Activated CD4-positive, alpha-beta memory T cell treated with anti-CD3 and anti-CD28 coated beads for 36 hours (primary cell): ENCODE measurements at regions not wholly inside any gene's neighbourhood (a gene's known extent, or its start where the extent isn't known, plus 50 kb on each side); places are given as distances from the start of the nearest gene placed in this dataset. TPM values are rescaled to one million over a fixed set of nuclear protein-coding genes. Genes with fewer than 3 reads are reported as not detected.
"Not testable (repeated sequence)": the region's sequence is repeated elsewhere in the genome, so short reads cannot be mapped to it uniquely, and the experiment has no call there.

Experiments
- CTCF ChIA-PET: fragments of 350-600 bp; sonication (Branson Sonifier 250); formaldehyde crosslinking; loops from one replicate; lab custom pipeline; 2021; ENCODE audit warnings: antibody characterized with exemption, inconsistent platforms; lab: Charles Lee
- POLR2A ChIA-PET: fragments of 350-600 bp; sonication (Branson Sonifier 250); formaldehyde crosslinking; loops from one replicate; lab custom pipeline; 2021; ENCODE audit warnings: antibody characterized with exemption; lab: Charles Lee
- DNase-seq: peaks from one replicate; pipeline ENCODE4 v3.0.0-alpha.2; 2020
- H3K27ac Mint-ChIP-seq: one replicate; pipeline ENCODE4 v1.8.0; 2021; ENCODE audit warnings: mixed read lengths
- H3K27me3 Mint-ChIP-seq: one replicate; pipeline ENCODE4 v1.8.0; 2021; ENCODE audit warnings: mixed read lengths
- H3K36me3 Mint-ChIP-seq: one replicate; pipeline ENCODE4 v1.8.0; 2021; ENCODE audit warnings: mixed read lengths
- H3K4me1 Mint-ChIP-seq: one replicate; pipeline ENCODE4 v1.8.0; 2021; ENCODE audit warnings: low read depth, mixed read lengths
- H3K4me3 Mint-ChIP-seq: one replicate; pipeline ENCODE4 v1.8.0; 2021; ENCODE audit warnings: mild to moderate bottlenecking, mixed read lengths
- H3K9me3 Mint-ChIP-seq: one replicate; pipeline ENCODE4 v1.8.0; 2021; ENCODE audit warnings: mixed read lengths
- intact Hi-C: fragments of 100-400 bp; cut with micrococcal nuclease; formaldehyde crosslinking; loops from one replicate; pipeline ENCODE4 v1.15.1; 2023
- microRNA-seq: library from miRNA; unstranded; fragments of <30 nt; microRNA quantifications from one replicate; pipeline ENCODE4 v1.2.0, GENCODE V29; 2022; ENCODE audit warnings: borderline number of aligned reads, borderline microRNAs expressed, borderline replicate concordance

DNA sequence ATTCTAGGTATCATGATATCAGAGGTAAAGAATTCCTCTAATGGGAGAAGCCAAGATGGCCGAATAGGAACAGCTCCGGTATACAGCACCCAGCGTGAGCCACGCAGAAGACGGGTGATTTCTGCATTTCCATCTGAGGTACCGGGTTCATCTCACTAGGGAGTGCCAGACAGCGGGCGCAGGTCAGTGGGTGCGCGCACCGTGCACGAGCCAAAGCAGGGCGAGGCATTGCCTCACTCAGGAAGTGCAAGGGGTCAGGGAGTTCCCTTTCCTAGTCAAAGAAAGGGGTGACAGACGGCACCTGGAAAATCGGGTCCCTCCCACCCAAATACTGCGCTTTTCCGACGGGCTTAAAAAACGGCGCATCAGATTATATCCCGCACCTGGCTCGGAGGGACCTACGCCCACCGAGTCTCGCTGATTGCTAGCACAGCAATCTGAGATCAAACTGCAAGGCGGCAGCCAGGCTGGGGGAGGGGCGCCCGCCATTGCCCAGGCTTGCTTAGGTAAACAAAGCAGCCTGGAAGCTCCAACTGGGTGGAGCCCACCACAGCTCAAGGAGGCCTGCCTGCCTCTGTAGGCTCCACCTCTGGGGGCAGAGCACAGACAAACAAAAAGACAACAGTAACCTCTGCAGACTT, 70.4 kb upstream of the ALCAM start:
- H3K36me3 Mint-ChIP-seq, intact Hi-C loops, CTCF ChIA-PET, H3K9me3 Mint-ChIP-seq, DNase-seq, POLR2A ChIA-PET, H3K4me1 Mint-ChIP-seq, H3K4me3 Mint-ChIP-seq, H3K27ac Mint-ChIP-seq: not testable (repeated sequence)
- peaks cover 11% of the 10 kb centered on the region for H3K27me3 Mint-ChIP-seq

GRCh38 chr3:105304487-105304886, 62.2 kb upstream of the ALCAM start:
- peaks cover 2% of the 10 kb centered on the region for H3K27me3 Mint-ChIP-seq
- POLR2A ChIA-PET: interaction anchor here (0.5 kb wide), 1 partner anchor 63 kb away, joined by 3 read pairs; no protein-coding TSS in a partner anchor
- H3K36me3 Mint-ChIP-seq: no peaks in the 10 kb centered on the region
- no peaks in the 10 kb centered on the region for H3K4me1 Mint-ChIP-seq
- H3K9me3 Mint-ChIP-seq: peaks cover 19% of the 10 kb centered on the region
- H3K27ac Mint-ChIP-seq: no peak overlapping the region
- intact Hi-C loops: no loop called here
- DNase-seq: no peak
- CTCF ChIA-PET: no interaction called here
- no peak overlapping the region for H3K4me3 Mint-ChIP-seq

DNA sequence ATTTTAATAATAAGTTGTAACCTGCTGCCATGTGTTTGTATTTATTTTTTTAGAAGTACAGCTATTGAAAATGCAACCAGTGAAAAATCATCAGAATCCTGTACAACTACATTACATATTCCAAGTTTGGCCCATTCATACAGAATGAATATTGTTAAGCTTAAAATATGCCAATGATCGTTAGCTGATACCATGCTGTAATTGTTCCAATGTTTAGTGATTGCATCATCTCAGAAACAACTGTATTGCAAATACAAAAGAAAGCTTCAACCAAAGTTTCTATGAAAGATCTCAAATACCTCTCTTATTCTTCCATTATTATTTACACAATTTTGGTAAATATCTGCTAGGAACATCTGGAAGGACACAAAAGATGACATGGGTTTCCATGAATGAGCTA, 51.6 kb upstream of the ALCAM start:
- no peaks in the 10 kb centered on the region for H3K9me3 Mint-ChIP-seq
- H3K36me3 Mint-ChIP-seq: no peaks in the 10 kb centered on the region
- H3K4me1 Mint-ChIP-seq: no peaks in the 10 kb centered on the region
- H3K4me3 Mint-ChIP-seq: no peak overlapping the region
- H3K27me3 Mint-ChIP-seq: no peaks in the 10 kb centered on the region
- H3K27ac Mint-ChIP-seq: no peak overlapping the region
- ChIA-PET POLR2A (no interaction called here), CTCF (no interaction called here)
- DNase-seq: no peak
- intact Hi-C loops: no loop called here

DNA sequence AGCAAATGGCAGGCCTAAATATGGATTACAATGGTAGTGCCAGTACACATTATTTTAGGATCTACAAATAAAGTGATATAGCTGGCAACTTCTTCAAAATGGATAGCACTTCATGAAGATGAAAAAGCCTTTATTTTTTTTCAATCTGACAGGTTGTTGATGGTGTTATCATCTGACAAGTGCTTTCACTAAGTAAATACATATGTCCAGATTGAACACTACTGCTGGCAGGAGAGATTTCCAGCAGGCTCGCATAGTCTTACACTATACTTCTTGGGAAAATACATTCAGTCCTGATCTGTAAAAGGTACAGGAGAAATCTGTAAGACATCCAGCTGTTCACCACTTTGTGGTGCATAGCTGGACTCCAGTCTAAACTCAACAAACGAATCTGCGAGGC, 50.9 kb upstream of the ALCAM start:
- H3K27me3 Mint-ChIP-seq: no peaks in the 10 kb centered on the region
- no peaks in the 10 kb centered on the region for H3K9me3 Mint-ChIP-seq
- no peak overlapping the region for H3K4me3 Mint-ChIP-seq
- no peak for DNase-seq
- no peaks in the 10 kb centered on the region for H3K36me3 Mint-ChIP-seq
- H3K27ac Mint-ChIP-seq: no peak overlapping the region
- ChIA-PET POLR2A (no interaction called here), CTCF (no interaction called here)
- intact Hi-C loops: no loop called here
- no peaks in the 10 kb centered on the region for H3K4me1 Mint-ChIP-seq

GRCh38 chr3:105316331-105316730, 50.4 kb upstream of the ALCAM start:
- no peaks in the 10 kb centered on the region for H3K9me3 Mint-ChIP-seq
- H3K4me1 Mint-ChIP-seq: no peaks in the 10 kb centered on the region
- no peaks in the 10 kb centered on the region for H3K36me3 Mint-ChIP-seq
- no peaks in the 10 kb centered on the region for H3K27me3 Mint-ChIP-seq
- no peak overlapping the region for H3K4me3 Mint-ChIP-seq
- ChIA-PET POLR2A (no interaction called here), CTCF (no interaction called here)
- H3K27ac Mint-ChIP-seq: no peak overlapping the region
- no peak for DNase-seq
- intact Hi-C loops: no loop called here

Small RNA genes lying in the stretch of these regions (microRNA-seq; reads per million reads assigned to microRNA genes)
- gene MIR548AB: not detected
